Neuronal stem cell (in vitro differentiated cells): ENCODE measurements at regions not wholly inside any gene's neighbourhood (a gene's known extent, or its start where the extent isn't known, plus 50 kb on each side); places are given as distances from the start of the nearest gene placed in this dataset.

Experiments used
- DNase-seq: peaks from one replicate; pipeline ENCODE4 v3.0.0-alpha.2; 2013; ENCODE audit warnings: low spot score
- H2AFZ ChIP-seq: one replicate; pipeline ENCODE4 v1.6.1; 2013; ENCODE audit warnings: mild to moderate bottlenecking, low read length, inconsistent platforms
- H2AK5ac ChIP-seq: 2 replicates; pipeline ENCODE4 v1.6.1; 2013; ENCODE audit warnings: low read depth, mild to moderate bottlenecking, inconsistent platforms, low read length, moderate library complexity, mixed read lengths
- H2BK120ac ChIP-seq: 2 replicates; pipeline ENCODE4 v1.6.1; 2013; ENCODE audit warnings: low read depth, mild to moderate bottlenecking, inconsistent platforms, low read length, moderate library complexity, mixed read lengths
- H2BK12ac ChIP-seq: one replicate; pipeline ENCODE4 v1.6.1; 2013; ENCODE audit warnings: low read length, inconsistent platforms
- H2BK15ac ChIP-seq: 2 replicates; pipeline ENCODE4 v1.6.1; 2013; ENCODE audit warnings: mild to moderate bottlenecking, low read length, inconsistent platforms, mixed read lengths
- H2BK5ac ChIP-seq: one replicate; pipeline ENCODE4 v1.6.1; 2013; ENCODE audit warnings: inconsistent platforms, mild to moderate bottlenecking, low read length, moderate library complexity
- H3K14ac ChIP-seq: one replicate; pipeline ENCODE4 v1.6.1; 2013; ENCODE audit warnings: low read length, inconsistent platforms
- H3K18ac ChIP-seq: 2 replicates; pipeline ENCODE4 v1.6.1; 2013; ENCODE audit warnings: low read length, inconsistent platforms
- H3K23ac ChIP-seq: 2 replicates; pipeline ENCODE4 v1.6.1; 2013; ENCODE audit warnings: low read depth, mild to moderate bottlenecking, mixed read lengths, low read length, inconsistent platforms; ENCODE audit not compliant: poor library complexity
- H3K27ac ChIP-seq: replicated peaks from 3 replicates; pipeline ENCODE4 v1.5.1; 2013; ENCODE audit warnings: low read length, inconsistent platforms
- H3K27me3 ChIP-seq, 3 experiments: 2 replicates each; pipeline ENCODE4 v1.6.1; 2013; ENCODE audit warnings: low read length in 3 of 3, mild to moderate bottlenecking in 2 of 3, inconsistent platforms in 1 of 3, low read depth in 1 of 3, mixed read lengths in 1 of 3, moderate library complexity in 1 of 3; ENCODE audit not compliant: control insufficient read depth in 3 of 3, insufficient read depth in 3 of 3
- H3K36me3 ChIP-seq, 2 donors: replicated peaks in 1 of 2; 2 replicates each; pipeline ENCODE4 v1.6.1; 2013; ENCODE audit warnings: low read length in 2 of 2; ENCODE audit not compliant: control insufficient read depth in 2 of 2, insufficient read depth in 2 of 2
- H3K4ac ChIP-seq: 2 replicates; pipeline ENCODE4 v1.6.1; 2013; ENCODE audit warnings: inconsistent platforms, mild to moderate bottlenecking, low read length, moderate library complexity
- H3K4me1 ChIP-seq, 2 donors: 1 replicate in 1 of 2; 2 replicates in 1 of 2; pipeline ENCODE4 v1.6.1; 2013; ENCODE audit warnings: low read length in 2 of 2, low read depth in 1 of 2; ENCODE audit not compliant: control insufficient read depth in 2 of 2, insufficient read depth in 1 of 2
- H3K4me2 ChIP-seq: one replicate; pipeline ENCODE4 v1.6.1; 2013; ENCODE audit warnings: mild to moderate bottlenecking, low read length, inconsistent platforms; ENCODE audit not compliant: insufficient read depth, poor library complexity, severe bottlenecking
- H3K4me3 ChIP-seq, 2 donors: 2 replicates each; pipeline ENCODE4 v1.5.1; 2013; ENCODE audit warnings: low read length in 2 of 2, mild to moderate bottlenecking in 2 of 2, inconsistent platforms in 1 of 2, moderate library complexity in 1 of 2
- H3K79me1 ChIP-seq: one replicate; pipeline ENCODE4 v1.6.1; 2013; ENCODE audit warnings: low read depth, mild to moderate bottlenecking, inconsistent platforms, low read length, moderate library complexity
- H3K9ac ChIP-seq: one replicate; pipeline ENCODE4 v1.6.1; 2013; ENCODE audit warnings: mild to moderate bottlenecking, low read depth, low read length, inconsistent platforms; ENCODE audit not compliant: poor library complexity
- H3K9me3 ChIP-seq, 2 donors: replicated peaks in 1 of 2; 2 replicates each; pipeline versions ENCODE3 to v1.6.1; 2013; ENCODE audit warnings: low read length in 2 of 2, mild to moderate bottlenecking in 2 of 2, inconsistent platforms in 1 of 2, low read depth in 1 of 2, mixed read lengths in 1 of 2, moderate library complexity in 1 of 2; ENCODE audit not compliant: control insufficient read depth in 2 of 2, insufficient read depth in 1 of 2
- H4K8ac ChIP-seq: one replicate; pipeline ENCODE4 v1.6.1; 2013; ENCODE audit warnings: low read depth, mild to moderate bottlenecking, inconsistent platforms, low read length, moderate library complexity
- H4K91ac ChIP-seq: one replicate; pipeline ENCODE4 v1.6.1; 2013; ENCODE audit warnings: low read length, low read depth, mild to moderate bottlenecking, inconsistent platforms; ENCODE audit not compliant: poor library complexity
- WGBS, 2 donors: extraction: QIAGEN DNeasy Blood & Tissue Kit; methylation state at CpG; one replicate each; pipeline ENCODE4 v1.1.7; 2013; ENCODE audit warnings: missing lambda C conversion rate in 2 of 2, mixed read lengths in 1 of 2; ENCODE audit not compliant: insufficient read length in 2 of 2, insufficient replicate concordance in 1 of 2; ENCODE audit errors: extremely low coverage in 2 of 2; 5-methylcytosine and 5-hydroxymethylcytosine counted together

GRCh38 chr5:104084896-104085295 lies 522.3 kb upstream of the NUDT12 start:
- H2BK12ac ChIP-seq, result no peak overlapping the region
- H3K36me3 ChIP-seq, result no peaks in the 10 kb centered on the region
- WGBS, 2 donors, result no CpG with 5 or more reads among the region's 2 CpGs

GRCh38 chr5:104082754-104083153 lies 520.2 kb upstream of the NUDT12 start:
- Histone ChIP-seq H3K4me1 (no peaks in the 10 kb centered on the region), H3K9me3 (no peaks in the 10 kb centered on the region), H3K4ac (no peak overlapping the region), H3K18ac (no peak overlapping the region), H2BK120ac (no peak overlapping the region), H4K91ac (no peak overlapping the region), H2BK5ac (no peak overlapping the region), H2AFZ (no peak overlapping the region), H2AK5ac (no peak overlapping the region), H3K36me3 (no peaks in the 10 kb centered on the region), H3K27me3 (no peaks in the 10 kb centered on the region), H3K4me2 (no peak overlapping the region), H3K79me1 (no peaks in the 10 kb centered on the region), H3K27ac (no peak overlapping the region), H3K4me3 (no peak overlapping the region), H4K8ac (no peak overlapping the region), H2BK12ac (no peak overlapping the region), H3K9ac (no peak overlapping the region), H2BK15ac (no peak overlapping the region), H3K14ac (no peak overlapping the region), H3K23ac (no peak overlapping the region)
- no peak for DNase-seq
- no CpG with 5 or more reads among the region's 2 CpGs for WGBS, 2 donors

More at GRCh38 chr5:104084896-104085295, 522.3 kb upstream of the NUDT12 start:
- Histone ChIP-seq H2AFZ (no peak overlapping the region), H3K27ac (no peak overlapping the region), H3K27me3 (no peaks in the 10 kb centered on the region), H2BK15ac (no peak overlapping the region), H2BK5ac (no peak overlapping the region), H3K4me2 (no peak overlapping the region), H3K9ac (no peak overlapping the region), H3K18ac (no peak overlapping the region), H4K91ac (no peak overlapping the region), H3K9me3 (no peaks in the 10 kb centered on the region), H3K4ac (no peak overlapping the region), H3K14ac (no peak overlapping the region), H3K79me1 (no peaks in the 10 kb centered on the region), H2AK5ac (no peak overlapping the region), H3K4me1 (no peaks in the 10 kb centered on the region), H3K23ac (no peak overlapping the region), H2BK120ac (no peak overlapping the region), H4K8ac (no peak overlapping the region), H3K4me3 (no peak overlapping the region)
- DNase-seq, result no peak

- Histone ChIP-seq H2BK12ac (no peak overlapping the region), H3K4ac (no peak overlapping the region), H4K91ac (no peak overlapping the region), H3K23ac (no peak overlapping the region), H2AK5ac (no peak overlapping the region), H3K4me3 (no peak overlapping the region), H2BK15ac (no peak overlapping the region), H2BK5ac (no peak overlapping the region), H3K4me1 (no peaks in the 10 kb centered on the region), H2BK120ac (no peak overlapping the region), H3K4me2 (no peak overlapping the region), H3K79me1 (no peaks in the 10 kb centered on the region), H3K18ac (no peak overlapping the region), H2AFZ (no peak overlapping the region), H3K36me3 (no peaks in the 10 kb centered on the region), H3K9ac (no peak overlapping the region), H3K27ac (no peak overlapping the region), H4K8ac (no peak overlapping the region), H3K9me3 (no peaks in the 10 kb centered on the region), H3K14ac (no peak overlapping the region), H3K27me3 (no peaks in the 10 kb centered on the region)
- DNase-seq, result no peak
Observed at GRCh38 chr5:104081232-104081631, 518.6 kb upstream of the NUDT12 start.

GRCh38 chr5:104080646-104081175 lies 518.1 kb upstream of the NUDT12 start:
- no peak overlapping the region for H4K91ac ChIP-seq
- H2BK120ac ChIP-seq, result no peak overlapping the region
- no peak overlapping the region for H3K4ac ChIP-seq
- no peak overlapping the region for H2BK5ac ChIP-seq
- H2AK5ac ChIP-seq, result no peak overlapping the region
- H3K4me3 ChIP-seq, result peak overlapping the region in 1 of 2 donors; percentile 17
- no peaks in the 10 kb centered on the region for H3K36me3 ChIP-seq
- no peaks in the 10 kb centered on the region for H3K79me1 ChIP-seq
- H2BK15ac ChIP-seq, result no peak overlapping the region
- no CpG with 5 or more reads among the region's 2 CpGs for WGBS, 2 donors
- no peak for DNase-seq
- no peak overlapping the region for H3K14ac ChIP-seq
- no peaks in the 10 kb centered on the region for H3K9me3 ChIP-seq
- H4K8ac ChIP-seq, result no peak overlapping the region
- no peak overlapping the region for H3K4me2 ChIP-seq
- no peak overlapping the region for H3K9ac ChIP-seq
- H3K4me1 ChIP-seq, result no peaks in the 10 kb centered on the region
- no peaks in the 10 kb centered on the region for H3K27me3 ChIP-seq
- no peak overlapping the region for H3K18ac ChIP-seq
- H2BK12ac ChIP-seq, result no peak overlapping the region
- no peak overlapping the region for H3K27ac ChIP-seq
- H3K23ac ChIP-seq, result no peak overlapping the region
- no peak overlapping the region for H2AFZ ChIP-seq
